Vagina (tissue), 2 donors: ENCODE measurements at regions not wholly inside any gene's neighbourhood (a gene's known extent, or its start where the extent isn't known, plus 50 kb on each side); places are given as distances from the start of the nearest gene placed in this dataset.

Experiments used
- DNase-seq, 2 donors: peaks; one replicate each; pipeline ENCODE4 v3.0.0-alpha.2; 2017; ENCODE audit errors: extremely low spot score in 2 of 2
- H3K27ac ChIP-seq: fragments of 200-600 bp; sonication (generic); one replicate; pipeline ENCODE4 v1.5.1; 2019
- H3K27me3 ChIP-seq: fragments of 200-600 bp; sonication (generic); one replicate; pipeline ENCODE4 v1.5.1; 2019
- H3K36me3 ChIP-seq, 2 donors: fragments of 200-600 bp; sonication (generic); one replicate each; pipeline ENCODE4 v1.5.1; 2017 to 2019
- H3K4me1 ChIP-seq: fragments of 200-600 bp; sonication (generic); one replicate; pipeline ENCODE4 v1.5.1; 2019
- H3K4me3 ChIP-seq, 2 donors: fragments of 200-600 bp; sonication (generic); 1 replicate in 1 of 2; 2 replicates in 1 of 2; pipeline ENCODE4 v1.5.1; 2016 to 2019
- H3K9me3 ChIP-seq: fragments of 200-600 bp; sonication (generic); one replicate; pipeline ENCODE4 v1.5.1; 2019
- CTCF ChIP-seq, 3 experiments: fragments of 450-650 bp in 2 of 3; fragments of 200-600 bp in 1 of 3; sonication (generic) in 1 of 3; IDR thresholded peaks; one replicate each; pipeline ENCODE4 v1.5.1; 2017 to 2019; ENCODE audit warnings: antibody characterized with exemption in 3 of 3, mild to moderate bottlenecking in 2 of 3, moderate library complexity in 2 of 3
- POLR2A ChIP-seq, 2 donors: fragments of 450-650 bp; IDR thresholded peaks; one replicate each; pipeline ENCODE4 v1.6.1; 2017; ENCODE audit warnings: antibody characterized with exemption in 2 of 2, mild to moderate bottlenecking in 2 of 2, moderate library complexity in 2 of 2
- POLR2AphosphoS5 ChIP-seq, 2 donors: sonication (generic); formaldehyde crosslinking; IDR thresholded peaks; one replicate each; pipeline ENCODE4 v1.9.0; 2017; ENCODE audit warnings: antibody characterized with exemption in 2 of 2, mild to moderate bottlenecking in 2 of 2, low read depth in 1 of 2; ENCODE audit not compliant: insufficient read depth in 1 of 2
- intact Hi-C: fragments of 100-400 bp; cut with DNase I; formaldehyde crosslinking; loops from one replicate; pipeline ENCODE4 v1.15.1; 2023

GRCh38 chr17:74115586-74115985 lies 87.9 kb upstream of the RPL38 start:
- DNase-seq: no peak
- TF ChIP-seq POLR2AphosphoS5 (IDR thresholded peaks at IDR 0.05; ENCODE audit: insufficient read depth in 1 of 2, low read depth in 1 of 2): no peak
- TF ChIP-seq CTCF (IDR thresholded peaks at IDR 0.05): no peak
- no peak for TF ChIP-seq POLR2A (IDR thresholded peaks at IDR 0.05)
- Histone ChIP-seq H3K4me3 (no peak overlapping the region), H3K4me1 (no peaks in the 10 kb centered on the region), H3K36me3 (no peaks in the 10 kb centered on the region), H3K27ac (no peak overlapping the region), H3K9me3 (no peaks in the 10 kb centered on the region), H3K27me3 (no peaks in the 10 kb centered on the region)
- intact Hi-C loops: no loop called here

DNA sequence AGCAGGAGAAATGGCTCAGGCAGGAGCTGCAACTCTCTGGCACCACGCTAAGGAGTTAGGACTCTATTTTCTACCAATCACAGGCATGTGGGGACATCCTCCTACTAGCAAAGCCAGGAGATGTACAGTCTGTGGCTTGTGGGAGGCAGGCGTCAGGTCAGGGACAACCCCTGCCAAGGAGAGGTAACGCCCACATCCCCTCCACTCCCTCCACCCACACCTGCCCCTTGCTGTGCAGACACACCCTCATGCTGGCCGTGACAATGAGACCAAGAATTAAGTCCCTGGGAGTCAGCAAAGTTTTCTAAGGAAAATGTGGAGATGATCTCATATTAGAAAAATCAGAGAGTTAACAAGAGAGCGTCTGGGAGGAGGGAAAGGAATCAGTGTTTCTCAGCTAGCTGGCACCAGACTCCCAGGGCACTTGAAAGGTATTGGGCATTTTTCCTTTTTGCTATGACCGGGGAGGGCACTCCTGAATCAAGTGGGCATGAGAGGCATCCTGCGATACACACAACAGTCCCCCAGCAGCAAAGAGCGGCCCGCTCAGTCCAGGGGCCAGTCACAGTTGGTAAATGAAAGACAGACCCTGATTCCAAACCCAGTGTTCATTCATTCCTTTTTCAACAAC lies 87.3 kb upstream of the RPL38 start:
- intact Hi-C loops: no loop called here
- Histone ChIP-seq H3K27me3 (no peaks in the 10 kb centered on the region), H3K4me3 (no peak overlapping the region), H3K4me1 (no peaks in the 10 kb centered on the region), H3K27ac (no peak overlapping the region), H3K36me3 (no peaks in the 10 kb centered on the region), H3K9me3 (no peaks in the 10 kb centered on the region)
- DNase-seq: no peak
- TF ChIP-seq POLR2AphosphoS5 (IDR thresholded peaks at IDR 0.05; ENCODE audit: insufficient read depth in 1 of 2, low read depth in 1 of 2) (no peak), POLR2A (IDR thresholded peaks at IDR 0.05) (no peak), CTCF (IDR thresholded peaks at IDR 0.05) (no peak)

GRCh38 chr17:74117087-74117698 lies 86.3 kb upstream of the RPL38 start:
- TF ChIP-seq CTCF (IDR thresholded peaks at IDR 0.05): no peak
- no peak for TF ChIP-seq POLR2AphosphoS5 (IDR thresholded peaks at IDR 0.05; ENCODE audit: insufficient read depth in 1 of 2, low read depth in 1 of 2)
- Histone ChIP-seq H3K4me1 (no peaks in the 10 kb centered on the region), H3K36me3 (no peaks in the 10 kb centered on the region), H3K9me3 (no peaks in the 10 kb centered on the region), H3K27me3 (no peaks in the 10 kb centered on the region), H3K27ac (no peak overlapping the region), H3K4me3 (no peak overlapping the region)
- intact Hi-C loops: no loop called here
- DNase-seq: no peak

GRCh38 chr17:74117999-74118421 lies 85.5 kb upstream of the RPL38 start:
- H3K36me3 ChIP-seq: no peaks in the 10 kb centered on the region
- DNase-seq: no peak
- H3K4me3 ChIP-seq: no peak overlapping the region
- H3K9me3 ChIP-seq: no peaks in the 10 kb centered on the region
- H3K27ac ChIP-seq: no peak overlapping the region
- no peaks in the 10 kb centered on the region for H3K27me3 ChIP-seq
- intact Hi-C loops: no loop called here
- no peak for TF ChIP-seq POLR2A (IDR thresholded peaks at IDR 0.05)
- no peak for TF ChIP-seq CTCF (IDR thresholded peaks at IDR 0.05)
- no peak for TF ChIP-seq POLR2AphosphoS5 (IDR thresholded peaks at IDR 0.05; ENCODE audit: insufficient read depth in 1 of 2, low read depth in 1 of 2)
- no peaks in the 10 kb centered on the region for H3K4me1 ChIP-seq

- no peak for TF ChIP-seq POLR2AphosphoS5 (IDR thresholded peaks at IDR 0.05; ENCODE audit: insufficient read depth in 1 of 2, low read depth in 1 of 2)
- TF ChIP-seq CTCF (IDR thresholded peaks at IDR 0.05): no peak
- TF ChIP-seq POLR2A (IDR thresholded peaks at IDR 0.05): no peak
- Histone ChIP-seq H3K4me1 (no peaks in the 10 kb centered on the region), H3K27me3 (no peaks in the 10 kb centered on the region), H3K36me3 (no peaks in the 10 kb centered on the region), H3K27ac (no peak overlapping the region), H3K4me3 (no peak overlapping the region), H3K9me3 (no peaks in the 10 kb centered on the region)
- DNase-seq: no peak
- intact Hi-C loops: no loop called here
These were observed 85.0 kb upstream of the RPL38 start for GRCh38 chr17:74118504-74118903.
